Activated CD4-positive, alpha-beta memory T cell treated with anti-CD3 and anti-CD28 coated beads, Interleukin-2, amount 10 ng/mL, durations not matched to agents 7 days and 5 days (primary cell): ENCODE measurements at regions not wholly inside any gene's neighbourhood (a gene's known extent, or its start where the extent isn't known, plus 50 kb on each side); places are given as distances from the start of the nearest gene placed in this dataset.

Experiments used
- CTCF ChIA-PET: fragments of 350-600 bp; sonication (Branson Sonifier 250); formaldehyde crosslinking; loops from one replicate; lab custom pipeline; 2021; ENCODE audit warnings: antibody characterized with exemption, inconsistent platforms; lab: Charles Lee
- POLR2A ChIA-PET: fragments of 350-600 bp; sonication (Branson Sonifier 250); formaldehyde crosslinking; loops from one replicate; lab custom pipeline; 2021; ENCODE audit warnings: antibody characterized with exemption; lab: Charles Lee
- DNase-seq: peaks from one replicate; pipeline ENCODE4 v3.0.0-alpha.2; 2020
- H3K27ac Mint-ChIP-seq: one replicate; pipeline ENCODE4 v1.8.0; 2021; ENCODE audit warnings: mild to moderate bottlenecking, mixed read lengths
- H3K27me3 Mint-ChIP-seq: one replicate; pipeline ENCODE4 v1.8.0; 2021; ENCODE audit warnings: mixed read lengths
- H3K36me3 Mint-ChIP-seq: one replicate; pipeline ENCODE4 v1.8.0; 2021; ENCODE audit warnings: low read depth, mixed read lengths
- H3K4me1 Mint-ChIP-seq: one replicate; pipeline ENCODE4 v1.8.0; 2021; ENCODE audit warnings: mixed read lengths
- H3K4me3 Mint-ChIP-seq: one replicate; pipeline ENCODE4 v1.8.0; 2021; ENCODE audit warnings: mild to moderate bottlenecking, mixed read lengths
- H3K9me3 Mint-ChIP-seq: one replicate; pipeline ENCODE4 v1.8.0; 2021; ENCODE audit warnings: mixed read lengths

- POLR2A ChIA-PET: no interaction called here
- no peak for DNase-seq
- CTCF ChIA-PET: no interaction called here
- peaks cover 11% of the 10 kb centered on the region for H3K27me3 Mint-ChIP-seq
- no peaks in the 10 kb centered on the region for H3K9me3 Mint-ChIP-seq
- H3K4me1 Mint-ChIP-seq: no peaks in the 10 kb centered on the region
- H3K27ac Mint-ChIP-seq: no peak overlapping the region
- H3K4me3 Mint-ChIP-seq: no peak overlapping the region
- H3K36me3 Mint-ChIP-seq: no peaks in the 10 kb centered on the region
Observed at GRCh38 chr3:10764259-10765051, 51.6 kb upstream of the SLC6A11 start.

GRCh38 chr3:10766049-10766705, 49.9 kb upstream of the SLC6A11 start:
- Mint-ChIP-seq H3K27ac (no peak overlapping the region), H3K9me3 (no peaks in the 10 kb centered on the region), H3K4me3 (no peak overlapping the region), H3K27me3 (peaks cover 7% of the 10 kb centered on the region), H3K36me3 (no peaks in the 10 kb centered on the region), H3K4me1 (no peaks in the 10 kb centered on the region)
- ChIA-PET POLR2A (no interaction called here), CTCF (no interaction called here)
- no peak for DNase-seq
